HG03025 (cell line): ENCODE measurements at regions not wholly inside any gene's neighbourhood (a gene's known extent, or its start where the extent isn't known, plus 50 kb on each side); places are given as distances from the start of the nearest gene placed in this dataset.

Experiments used
- ATAC-seq: cut with Tn5 transposase; IDR thresholded peaks from one replicate; pipeline ENCODE4 v1.9.1; 2021; ENCODE audit warnings: mild to moderate bottlenecking, moderate library complexity; ENCODE audit not compliant: unreplicated experiment, low FRiP score

GRCh38 chr16:79498928-79499327 lies 101.6 kb downstream of the MAF start:
- ATAC-seq: no peak

- ATAC-seq: no peak
Measured at GRCh38 chr16:79497606-79498350, 102.8 kb downstream of the MAF start.

- no peak for ATAC-seq
Measured at GRCh38 chr16:79493911-79494310, 106.6 kb downstream of the MAF start.

- ATAC-seq: no peak
Measured at GRCh38 chr16:79492036-79492435, 108.5 kb downstream of the MAF start.

GRCh38 chr16:79485020-79485419 lies 115.5 kb downstream of the MAF start:
- no peak for ATAC-seq

GRCh38 chr16:79484237-79484636 lies 116.3 kb downstream of the MAF start:
- ATAC-seq: no peak

- ATAC-seq: no peak
Measured at GRCh38 chr16:79483336-79483735, 117.2 kb downstream of the MAF start.

- no peak for ATAC-seq
Measured at GRCh38 chr16:79482011-79482410, 118.5 kb downstream of the MAF start.

GRCh38 chr16:79480929-79481328 lies 119.6 kb downstream of the MAF start:
- no peak for ATAC-seq

- no peak for ATAC-seq
Measured at GRCh38 chr16:79480056-79480455, 120.5 kb downstream of the MAF start.

GRCh38 chr16:79476580-79476979 lies 124.0 kb downstream of the MAF start:
- no peak for ATAC-seq

GRCh38 chr16:79475841-79476240 lies 124.7 kb downstream of the MAF start:
- no peak for ATAC-seq

GRCh38 chr16:79473456-79473855 lies 127.1 kb downstream of the MAF start:
- no peak for ATAC-seq

GRCh38 chr16:79472426-79472825 lies 128.1 kb downstream of the MAF start:
- ATAC-seq: no peak

- ATAC-seq: no peak
Measured at GRCh38 chr16:79469999-79470398, 130.5 kb downstream of the MAF start.

- ATAC-seq: no peak
Measured at GRCh38 chr16:79468631-79469030, 131.9 kb downstream of the MAF start.

- no peak for ATAC-seq
Measured at GRCh38 chr16:79468121-79468552, 132.4 kb downstream of the MAF start.

GRCh38 chr16:79466111-79466510 lies 134.4 kb downstream of the MAF start:
- no peak for ATAC-seq

- no peak for ATAC-seq
Measured at GRCh38 chr16:79463841-79464240, 136.7 kb downstream of the MAF start.

GRCh38 chr16:79456036-79456435 lies 144.5 kb downstream of the MAF start:
- no peak for ATAC-seq

GRCh38 chr16:79452671-79453070 lies 147.9 kb downstream of the MAF start:
- ATAC-seq: no peak

- ATAC-seq: no peak
Measured at GRCh38 chr16:79451196-79451816, 149.2 kb downstream of the MAF start.
